Ectodermal cell (in vitro differentiated cells): ENCODE measurements at regions not wholly inside any gene's neighbourhood (a gene's known extent, or its start where the extent isn't known, plus 50 kb on each side); places are given as distances from the start of the nearest gene placed in this dataset.

Source experiments
- H3K27ac ChIP-seq: 2 replicates; pipeline ENCODE4 v1.7.0; 2013; ENCODE audit warnings: mild to moderate bottlenecking, low read depth, low read length; ENCODE audit not compliant: insufficient read depth, poor library complexity, severe bottlenecking
- H3K27me3 ChIP-seq: 2 replicates; pipeline ENCODE4 v1.7.0; 2013; ENCODE audit warnings: mild to moderate bottlenecking, low read length; ENCODE audit not compliant: insufficient read depth, control insufficient read depth, poor library complexity, severe bottlenecking
- H3K36me3 ChIP-seq: one replicate; pipeline ENCODE4 v1.7.0; 2013; ENCODE audit warnings: low read length; ENCODE audit not compliant: control insufficient read depth, insufficient read depth
- H3K4me1 ChIP-seq: one replicate; pipeline ENCODE4 v1.7.0; 2013; ENCODE audit warnings: low read length; ENCODE audit not compliant: control insufficient read depth, insufficient read depth
- H3K4me3 ChIP-seq: 2 replicates; pipeline ENCODE4 v1.7.0; 2013; ENCODE audit warnings: low read depth, low read length, control low read depth; ENCODE audit not compliant: insufficient read depth
- H3K9me3 ChIP-seq: 2 replicates; pipeline ENCODE4 v1.7.0; 2013; ENCODE audit warnings: mild to moderate bottlenecking, low read length, moderate library complexity; ENCODE audit not compliant: control insufficient read depth
- WGBS, 2 experiments: methylation state at CpG; one replicate each; pipeline ENCODE4 v1.1.7; 2013; ENCODE audit warnings: missing lambda C conversion rate in 2 of 2; 5-methylcytosine and 5-hydroxymethylcytosine counted together

DNA sequence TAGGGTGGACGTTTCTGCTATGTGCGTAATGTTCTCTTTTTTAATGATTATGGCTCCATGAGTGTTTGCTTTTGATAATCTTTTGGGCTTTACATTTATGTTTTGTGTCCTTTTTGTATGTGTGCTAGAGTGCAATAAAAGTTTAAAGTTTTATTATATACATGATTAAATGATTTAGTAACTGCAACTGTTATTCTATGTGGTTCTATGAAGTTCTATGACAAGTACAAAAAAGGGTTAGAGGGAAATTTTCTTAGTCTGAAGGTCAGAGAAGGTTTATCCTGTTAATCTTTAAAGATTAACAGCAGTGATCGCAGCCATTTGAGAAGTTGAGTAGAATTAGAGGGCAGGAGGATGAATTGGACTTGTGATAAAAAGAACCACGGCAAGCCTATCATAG is 386.4 kb upstream of the CHRM3 start:
- no peaks in the 10 kb centered on the region for H3K4me1 ChIP-seq
- no peaks in the 10 kb centered on the region for H3K9me3 ChIP-seq
- no peak overlapping the region for H3K27ac ChIP-seq
- WGBS, 2 experiments = 94 to 96% methylated on average over 4 of the region's 4 CpGs
- no peaks in the 10 kb centered on the region for H3K27me3 ChIP-seq
- H3K36me3 ChIP-seq = no peaks in the 10 kb centered on the region
- H3K4me3 ChIP-seq = no peak overlapping the region

DNA sequence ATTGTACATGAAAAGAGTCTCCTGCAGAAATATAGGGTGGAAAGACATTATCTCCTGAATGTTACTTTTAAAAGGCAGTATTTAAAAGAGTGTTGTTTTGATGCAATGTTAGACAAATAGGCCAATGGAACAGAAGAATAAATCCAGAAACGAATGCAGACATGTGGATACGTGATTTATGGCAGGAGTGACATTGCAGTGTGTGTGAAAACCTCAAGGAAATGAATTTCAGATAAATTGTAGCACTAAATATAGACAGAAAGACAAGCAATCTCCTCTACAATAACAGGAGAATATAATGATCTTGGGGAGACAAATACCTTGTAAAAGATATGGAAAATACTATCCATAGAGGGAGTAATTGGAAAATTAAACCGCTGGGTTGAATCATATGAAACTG is 387.8 kb upstream of the CHRM3 start:
- H3K4me1 ChIP-seq = no peaks in the 10 kb centered on the region
- H3K27me3 ChIP-seq = no peaks in the 10 kb centered on the region
- H3K36me3 ChIP-seq = no peaks in the 10 kb centered on the region
- WGBS, 2 experiments = 95% methylated on average over 2 to 3 of the region's 3 CpGs
- H3K9me3 ChIP-seq = no peaks in the 10 kb centered on the region
- H3K27ac ChIP-seq = no peak overlapping the region
- H3K4me3 ChIP-seq = no peak overlapping the region

DNA sequence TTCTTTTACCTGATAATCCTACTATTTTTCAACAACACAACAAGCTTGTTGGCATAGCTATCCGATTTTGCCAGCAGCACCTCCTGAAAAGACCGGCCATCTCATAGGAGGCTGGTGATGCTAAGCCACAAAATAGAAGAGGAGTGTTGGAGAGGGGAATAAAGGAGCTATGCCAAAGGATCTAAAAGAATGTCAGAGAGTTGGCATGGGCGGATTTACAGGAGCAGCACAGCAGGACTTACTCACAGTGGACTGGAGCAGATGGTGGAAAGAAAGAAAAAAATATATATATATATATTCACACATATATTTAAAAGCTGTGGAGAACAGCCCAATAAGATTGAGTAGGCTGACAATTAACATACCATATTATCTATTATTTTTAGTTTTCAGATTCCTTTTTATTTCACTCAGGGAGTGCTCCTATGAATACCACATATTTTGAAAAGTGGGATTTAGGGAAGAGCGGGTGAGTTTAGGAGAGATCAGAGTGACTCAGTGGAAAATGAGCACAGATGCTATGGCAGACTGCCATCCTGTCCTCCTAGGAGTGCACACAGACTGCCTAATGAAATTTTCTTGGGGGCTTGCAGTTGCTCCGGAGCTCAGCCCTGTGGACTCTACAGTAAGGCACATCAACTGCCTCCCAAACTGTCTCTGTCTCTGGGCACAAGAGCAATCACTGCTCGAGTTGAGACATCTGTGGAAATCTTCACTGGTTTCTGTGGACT is 394.4 kb upstream of the CHRM3 start:
- H3K9me3 ChIP-seq = no peaks in the 10 kb centered on the region
- WGBS, 2 experiments = 93 to 94% methylated on average over 5 to 6 of the region's 6 CpGs
- no peaks in the 10 kb centered on the region for H3K36me3 ChIP-seq
- no peaks in the 10 kb centered on the region for H3K27me3 ChIP-seq
- no peaks in the 10 kb centered on the region for H3K4me1 ChIP-seq
- no peak overlapping the region for H3K27ac ChIP-seq
- H3K4me3 ChIP-seq = no peak overlapping the region

DNA sequence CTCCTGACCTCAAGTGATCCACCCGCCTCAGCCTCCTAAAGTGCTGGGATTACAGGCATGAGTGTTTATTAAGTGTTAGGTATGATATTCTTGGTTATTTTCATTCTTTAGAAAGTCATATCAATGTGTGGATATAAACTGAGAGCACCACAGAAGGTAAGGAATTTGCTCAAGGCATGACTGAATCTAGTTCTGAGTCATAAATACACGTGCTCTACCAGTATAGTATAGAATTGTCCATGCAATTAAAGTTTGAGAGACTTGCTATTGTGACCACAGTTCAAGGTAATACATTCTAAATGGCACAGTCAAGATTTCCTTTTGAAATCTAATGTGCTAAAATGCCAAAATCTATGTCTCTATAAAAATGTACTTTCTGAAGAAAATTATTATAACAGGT is 401.1 kb upstream of the CHRM3 start:
- H3K4me1 ChIP-seq = no peaks in the 10 kb centered on the region
- no peak overlapping the region for H3K4me3 ChIP-seq
- H3K9me3 ChIP-seq = no peaks in the 10 kb centered on the region
- H3K36me3 ChIP-seq = no peaks in the 10 kb centered on the region
- no peaks in the 10 kb centered on the region for H3K27me3 ChIP-seq
- no peak overlapping the region for H3K27ac ChIP-seq
- WGBS, 2 experiments = 89 to 91% methylated on average over 2 of the region's 2 CpGs

DNA sequence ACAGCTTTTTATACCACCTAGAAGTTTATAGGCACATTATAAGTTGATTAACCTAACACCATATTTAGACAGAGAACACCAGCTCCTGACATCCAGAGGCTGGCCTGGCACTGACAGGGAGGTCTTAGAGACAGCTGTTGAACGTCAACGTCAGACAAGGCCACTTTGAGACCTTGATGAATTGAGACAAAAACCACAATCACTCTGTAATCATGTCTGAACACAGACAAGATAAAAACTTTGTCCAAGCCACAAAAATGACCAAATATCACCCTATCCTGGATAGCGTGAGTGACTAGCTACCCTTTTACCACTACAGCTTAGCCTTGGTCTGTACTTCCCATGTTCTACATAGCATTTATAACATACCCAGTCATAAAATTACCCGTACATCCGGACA is 403.6 kb upstream of the CHRM3 start:
- 90 to 91% methylated on average over 5 of the region's 5 CpGs for WGBS, 2 experiments
- H3K27ac ChIP-seq = no peak overlapping the region

DNA sequence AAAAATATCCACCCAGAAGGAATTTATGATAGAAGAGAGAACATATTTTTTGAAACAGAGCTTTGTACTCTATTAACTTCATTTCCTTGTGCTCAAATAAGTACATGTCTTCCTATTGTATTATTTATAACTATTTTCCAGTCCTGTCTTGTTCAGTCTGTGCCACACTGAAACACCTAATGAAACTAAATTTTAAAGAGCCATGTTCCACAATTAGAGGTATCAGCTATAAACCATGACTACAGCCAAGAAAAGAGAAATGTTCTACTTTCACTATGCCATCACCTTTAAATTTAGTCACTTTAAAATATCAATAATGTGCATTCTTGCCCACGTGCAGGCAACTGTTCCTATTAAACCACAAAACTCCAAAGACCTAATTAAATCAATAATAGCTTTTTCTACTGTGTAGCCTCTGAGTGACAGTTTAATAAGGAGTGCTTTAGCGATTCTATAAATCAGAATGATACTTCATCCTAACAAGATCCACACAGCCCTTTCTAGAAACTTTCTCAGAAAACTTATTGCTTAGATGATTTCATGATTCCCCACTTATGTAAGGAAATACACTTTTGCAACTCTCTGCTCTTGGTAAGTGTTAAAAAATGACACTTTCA is 404.9 kb upstream of the CHRM3 start:
- no peaks in the 10 kb centered on the region for H3K27me3 ChIP-seq
- no peak overlapping the region for H3K4me3 ChIP-seq
- WGBS, 2 experiments = 89 to 100% methylated on average over 2 of the region's 2 CpGs
- H3K27ac ChIP-seq = no peak overlapping the region
- H3K36me3 ChIP-seq = no peaks in the 10 kb centered on the region
- no peaks in the 10 kb centered on the region for H3K9me3 ChIP-seq
- no peaks in the 10 kb centered on the region for H3K4me1 ChIP-seq

More for the DNA sequence above, 403.6 kb upstream of the CHRM3 start:
- H3K27me3 ChIP-seq = no peaks in the 10 kb centered on the region
- no peaks in the 10 kb centered on the region for H3K9me3 ChIP-seq
- H3K36me3 ChIP-seq = no peaks in the 10 kb centered on the region
- no peaks in the 10 kb centered on the region for H3K4me1 ChIP-seq
- no peak overlapping the region for H3K4me3 ChIP-seq

DNA sequence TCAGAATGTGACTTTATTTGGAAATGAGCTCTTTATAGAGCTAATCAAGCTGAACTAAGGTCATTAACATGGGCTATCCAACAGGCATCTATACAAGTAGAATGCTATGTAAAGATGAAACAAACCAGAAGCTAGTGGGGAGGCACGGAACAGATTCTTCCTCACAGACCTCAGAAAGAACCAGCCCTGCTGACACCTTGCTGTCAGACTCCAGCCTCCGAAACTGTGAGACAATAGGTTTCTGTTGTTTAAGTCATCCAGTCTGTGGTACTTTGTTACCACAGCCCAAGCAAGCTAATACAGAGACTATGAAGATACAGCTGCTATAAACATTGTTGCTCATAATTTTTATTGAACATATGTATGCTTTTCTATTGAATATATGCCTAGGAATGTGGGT is 406.3 kb upstream of the CHRM3 start:
- 76 to 88% methylated on average over 2 of the region's 2 CpGs for WGBS, 2 experiments
- Histone ChIP-seq H3K27me3 (no peaks in the 10 kb centered on the region), H3K9me3 (no peaks in the 10 kb centered on the region), H3K4me1 (no peaks in the 10 kb centered on the region), H3K4me3 (no peak overlapping the region), H3K27ac (no peak overlapping the region), H3K36me3 (no peaks in the 10 kb centered on the region)

DNA sequence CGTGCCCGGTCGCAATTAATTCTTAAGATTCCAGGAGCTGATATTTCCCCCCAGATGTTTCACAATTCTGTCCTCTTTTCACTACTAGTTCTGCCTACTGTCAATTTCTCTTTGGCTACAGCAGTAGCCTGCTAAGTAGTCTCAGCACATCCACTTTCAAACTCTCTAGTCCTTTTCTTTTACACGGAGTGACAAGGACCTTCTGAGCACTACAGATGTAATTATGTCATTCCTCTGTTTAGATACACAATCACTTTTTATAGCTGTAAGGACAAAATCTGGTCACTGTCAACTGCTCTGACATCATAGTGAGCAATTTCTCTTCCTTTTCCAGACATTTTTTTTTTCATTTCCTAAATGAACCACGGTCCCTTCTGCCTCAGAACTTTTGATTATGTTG is 421.7 kb upstream of the CHRM3 start:
- 89 to 90% methylated on average over 5 of the region's 5 CpGs for WGBS, 2 experiments
- Histone ChIP-seq H3K4me3 (no peak overlapping the region), H3K36me3 (no peaks in the 10 kb centered on the region), H3K4me1 (no peaks in the 10 kb centered on the region), H3K27ac (no peak overlapping the region), H3K27me3 (no peaks in the 10 kb centered on the region), H3K9me3 (no peaks in the 10 kb centered on the region)

DNA sequence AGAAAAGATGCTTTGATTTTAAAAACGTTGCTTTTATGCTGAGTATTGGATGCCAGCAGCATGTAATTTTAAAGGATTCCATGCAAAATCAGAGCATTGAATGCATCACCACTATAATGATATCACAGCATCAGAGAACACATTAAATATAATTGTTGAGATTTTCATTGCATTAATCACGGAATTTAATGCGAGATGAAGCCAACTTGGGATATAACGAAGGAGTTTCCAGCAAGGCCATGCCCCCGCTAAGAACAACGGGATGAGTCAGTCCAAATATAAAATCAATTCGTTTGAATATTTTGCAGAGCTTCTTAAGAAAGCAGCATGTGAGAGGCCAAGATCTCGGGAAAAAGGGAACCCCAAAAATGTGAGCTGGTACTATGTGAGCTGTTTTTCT is 423.4 kb upstream of the CHRM3 start:
- Histone ChIP-seq H3K36me3 (no peaks in the 10 kb centered on the region), H3K4me1 (no peaks in the 10 kb centered on the region), H3K9me3 (no peaks in the 10 kb centered on the region), H3K4me3 (no peak overlapping the region), H3K27ac (no peak overlapping the region), H3K27me3 (no peaks in the 10 kb centered on the region)
- WGBS, 2 experiments = 95 to 96% methylated on average over 7 to 8 of the region's 8 CpGs

DNA sequence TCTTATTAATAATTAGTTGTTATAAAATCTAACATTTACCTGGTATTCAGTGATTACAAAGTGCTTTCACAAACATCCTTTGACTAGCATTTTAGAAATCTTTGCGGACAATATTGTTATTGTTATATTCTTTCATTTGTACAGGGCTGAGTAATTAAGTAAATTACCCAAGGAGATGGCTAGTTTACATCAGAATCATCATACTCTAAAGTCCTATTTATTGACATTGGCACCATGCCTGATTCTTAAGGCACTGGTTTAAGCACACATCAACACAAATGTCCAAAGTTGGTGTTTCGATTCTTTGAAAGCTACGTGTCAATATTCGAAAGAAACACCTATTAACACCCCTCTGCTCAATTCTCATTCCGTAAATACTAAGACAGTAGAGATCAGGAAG is 424.6 kb upstream of the CHRM3 start:
- Histone ChIP-seq H3K4me3 (no peak overlapping the region), H3K27me3 (no peaks in the 10 kb centered on the region), H3K27ac (no peak overlapping the region), H3K36me3 (no peaks in the 10 kb centered on the region), H3K4me1 (no peaks in the 10 kb centered on the region), H3K9me3 (no peaks in the 10 kb centered on the region)
- WGBS, 2 experiments = 67 to 68% methylated on average over 3 to 4 of the region's 5 CpGs
